ENCODE measurements at regions not wholly inside any gene's neighbourhood (a gene's known extent, or its start where the extent isn't known, plus 50 kb on each side); places are given as distances from the start of the nearest gene placed in this dataset.

DNA sequence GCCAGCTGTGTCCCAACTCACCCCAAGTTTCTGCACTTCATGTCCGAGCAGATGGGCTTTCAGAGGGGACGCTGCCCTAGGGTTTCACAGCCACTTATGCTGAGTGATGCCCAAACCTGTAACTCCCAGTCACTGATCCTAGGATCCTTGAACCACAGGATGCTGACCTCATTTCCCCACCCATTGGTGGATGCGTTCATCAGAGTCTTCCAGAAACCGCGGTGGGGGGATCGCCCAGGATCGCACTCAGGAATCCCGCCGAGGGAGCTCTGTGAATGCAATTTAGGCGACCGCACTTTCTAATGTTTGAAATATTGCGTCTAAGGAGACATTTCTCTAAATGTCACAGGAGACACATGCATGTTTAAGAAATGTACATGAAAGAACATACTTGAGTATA is 212.3 kb upstream of the IRX4 start:
- DNase-seq = no peak
- Histone ChIP-seq H3K4me1 (ENCODE audit: insufficient read depth) (no peaks in the 10 kb centered on the region), H3K36me3 (no peaks in the 10 kb centered on the region), H3K27me3 (no peaks in the 10 kb centered on the region), H3K27ac (no peak overlapping the region), H3K4me3 (no peak overlapping the region), H3K9me3 (no peaks in the 10 kb centered on the region)
- WGBS, 3 donors = 94 to 95% (median 95%) methylated on average over 11 to 12 of the region's 12 CpGs
- no peak for TF ChIP-seq EP300 (IDR thresholded peaks at IDR 0.05)
- intact Hi-C loops (cut with DNase I) = no loop called here

DNA sequence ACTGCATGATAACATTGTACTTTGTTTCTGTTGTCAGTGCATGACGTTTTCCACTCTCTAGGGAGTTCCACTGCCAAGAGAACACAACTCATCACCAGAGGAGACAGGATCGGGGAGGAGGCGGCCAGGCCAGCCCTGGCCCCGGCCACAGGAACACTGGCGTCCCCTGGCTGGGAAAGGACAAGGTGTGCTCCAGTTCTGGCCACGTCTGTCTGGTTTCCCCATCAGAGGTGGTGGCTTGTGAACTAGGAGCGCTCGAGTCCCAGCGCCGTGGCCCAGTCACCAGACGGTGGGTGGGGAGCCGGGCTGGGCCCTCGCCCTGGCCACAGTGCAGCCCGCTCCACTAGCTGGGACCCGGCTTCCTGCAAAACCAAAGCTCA is 211.9 kb upstream of the IRX4 start:
- no peaks in the 10 kb centered on the region for H3K4me1 ChIP-seq (ENCODE audit: insufficient read depth)
- no peak for TF ChIP-seq EP300 (IDR thresholded peaks at IDR 0.05)
- TF ChIP-seq POLR2A (IDR thresholded peaks at IDR 0.05) = no peak
- TF ChIP-seq, protein P1, sequence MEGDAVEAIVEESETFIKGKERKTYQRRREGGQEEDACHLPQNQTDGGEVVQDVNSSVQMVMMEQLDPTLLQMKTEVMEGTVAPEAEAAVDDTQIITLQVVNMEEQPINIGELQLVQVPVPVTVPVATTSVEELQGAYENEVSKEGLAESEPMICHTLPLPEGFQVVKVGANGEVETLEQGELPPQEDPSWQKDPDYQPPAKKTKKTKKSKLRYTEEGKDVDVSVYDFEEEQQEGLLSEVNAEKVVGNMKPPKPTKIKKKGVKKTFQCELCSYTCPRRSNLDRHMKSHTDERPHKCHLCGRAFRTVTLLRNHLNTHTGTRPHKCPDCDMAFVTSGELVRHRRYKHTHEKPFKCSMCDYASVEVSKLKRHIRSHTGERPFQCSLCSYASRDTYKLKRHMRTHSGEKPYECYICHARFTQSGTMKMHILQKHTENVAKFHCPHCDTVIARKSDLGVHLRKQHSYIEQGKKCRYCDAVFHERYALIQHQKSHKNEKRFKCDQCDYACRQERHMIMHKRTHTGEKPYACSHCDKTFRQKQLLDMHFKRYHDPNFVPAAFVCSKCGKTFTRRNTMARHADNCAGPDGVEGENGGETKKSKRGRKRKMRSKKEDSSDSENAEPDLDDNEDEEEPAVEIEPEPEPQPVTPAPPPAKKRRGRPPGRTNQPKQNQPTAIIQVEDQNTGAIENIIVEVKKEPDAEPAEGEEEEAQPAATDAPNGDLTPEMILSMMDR (IDR thresholded peaks at IDR 0.05) = no peak
- H3K9me3 ChIP-seq = no peaks in the 10 kb centered on the region
- H3K4me3 ChIP-seq = no peak overlapping the region
- no peaks in the 10 kb centered on the region for H3K36me3 ChIP-seq
- intact Hi-C loops (cut with DNase I) = no loop called here
- WGBS, 3 donors = 76 to 83% (median 81%) methylated on average over 14 to 15 of the region's 15 CpGs
- no peaks in the 10 kb centered on the region for H3K27me3 ChIP-seq
- peak in 1 of 5 donors; percentile 57 for DNase-seq
- H3K27ac ChIP-seq = no peak overlapping the region

DNA sequence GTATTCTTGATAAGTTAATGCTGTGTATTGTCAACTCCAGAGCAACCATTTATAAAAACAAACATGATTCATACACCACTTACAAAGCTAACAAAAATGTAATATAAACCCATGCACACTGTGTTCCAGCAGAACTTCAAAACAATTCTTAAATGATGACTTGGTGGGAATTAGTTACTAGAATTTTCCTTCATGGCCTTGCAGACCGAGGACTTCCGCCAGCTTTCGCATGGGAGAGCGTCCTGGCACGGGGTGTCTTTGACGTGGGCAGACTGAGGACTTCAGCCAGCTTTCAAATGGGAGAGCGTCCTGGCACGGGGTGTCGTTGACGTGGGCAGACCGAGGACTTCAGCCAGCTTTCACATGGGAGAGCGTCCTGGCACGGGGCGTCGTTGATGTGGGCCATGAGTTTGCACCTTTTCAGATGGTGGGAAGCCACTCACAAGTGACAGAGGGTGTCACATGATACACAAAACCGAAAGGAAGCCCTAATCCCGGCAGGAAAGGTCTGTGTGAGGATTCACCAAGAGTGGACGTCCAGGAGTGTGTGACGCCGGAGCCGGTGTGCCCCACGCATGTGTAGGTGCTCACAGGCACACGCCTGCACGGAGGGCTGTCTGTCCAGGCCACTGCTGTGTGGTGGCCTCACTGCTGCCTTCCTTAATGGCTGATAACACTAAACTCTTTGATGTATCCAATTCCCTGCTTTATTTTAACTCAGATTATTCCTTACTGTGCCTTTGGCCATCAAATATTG is 211.3 kb upstream of the IRX4 start:
- Histone ChIP-seq H3K4me3 (no peak overlapping the region), H3K36me3 (no peaks in the 10 kb centered on the region), H3K27ac (no peak overlapping the region), H3K9me3 (no peaks in the 10 kb centered on the region), H3K4me1 (ENCODE audit: insufficient read depth) (no peaks in the 10 kb centered on the region), H3K27me3 (no peaks in the 10 kb centered on the region)
- intact Hi-C loops (cut with DNase I) = no loop called here
- DNase-seq = peak in 3 of 5 donors; percentile 43 to 82 (median 47)
- TF ChIP-seq EP300 (IDR thresholded peaks at IDR 0.05) = no peak
- TF ChIP-seq POLR2A (IDR thresholded peaks at IDR 0.05) = no peak
- TF ChIP-seq, protein P1 (IDR thresholded peaks at IDR 0.05) = no peak
- 49 to 70% (median 54%) methylated on average over 24 of the region's 24 CpGs for WGBS, 3 donors

DNA sequence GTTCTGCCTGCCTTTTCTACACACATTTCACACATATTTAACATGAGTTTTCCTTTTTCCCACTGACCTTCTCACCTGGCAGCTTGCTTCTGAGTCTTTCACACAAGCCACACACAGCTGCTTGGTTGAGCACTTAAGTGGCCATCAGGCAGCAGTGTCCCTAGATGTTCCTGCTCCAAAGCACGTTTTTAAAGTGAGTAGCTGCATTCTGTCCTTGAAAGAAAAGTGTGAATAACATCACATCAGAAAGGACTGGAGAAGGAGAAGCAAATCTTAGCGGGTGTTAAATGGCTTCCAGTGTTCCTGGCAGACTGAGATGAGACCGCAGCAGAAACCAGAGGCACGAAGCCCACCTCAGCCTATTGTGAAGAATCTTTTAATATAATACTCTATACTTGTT is 209.2 kb upstream of the IRX4 start:
- no peaks in the 10 kb centered on the region for H3K36me3 ChIP-seq
- no peak for DNase-seq
- no peaks in the 10 kb centered on the region for H3K27me3 ChIP-seq
- H3K4me3 ChIP-seq = no peak overlapping the region
- TF ChIP-seq, protein P1 (IDR thresholded peaks at IDR 0.05) = no peak
- TF ChIP-seq POLR2A (IDR thresholded peaks at IDR 0.05) = no peak
- no peak for TF ChIP-seq EP300 (IDR thresholded peaks at IDR 0.05)
- WGBS, 3 donors = 61 to 66% (median 64%) methylated on average over 4 of the region's 4 CpGs
- intact Hi-C loops (cut with DNase I) = no loop called here
- no peak overlapping the region for H3K27ac ChIP-seq
- H3K4me1 ChIP-seq (ENCODE audit: insufficient read depth) = no peaks in the 10 kb centered on the region
- H3K9me3 ChIP-seq = no peaks in the 10 kb centered on the region

DNA sequence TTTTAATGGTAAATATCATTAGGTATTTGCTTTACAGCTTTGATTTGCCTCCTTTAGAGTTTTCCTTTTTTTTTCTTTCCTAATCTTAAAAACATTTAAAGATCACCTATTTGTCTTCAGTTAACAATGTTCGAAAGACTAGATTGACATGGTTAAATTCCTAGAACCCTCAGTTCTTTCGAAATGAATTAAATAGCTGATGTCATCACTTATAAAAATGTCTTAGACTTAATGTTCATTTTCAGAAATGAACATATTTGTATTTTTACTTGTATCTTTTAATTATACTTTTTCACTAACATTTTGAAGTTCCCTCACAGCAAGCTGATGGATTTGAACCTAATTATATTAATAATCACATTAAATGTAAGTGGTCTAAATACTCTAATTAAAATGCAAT is 205.3 kb upstream of the IRX4 start:
- H3K4me3 ChIP-seq = no peak overlapping the region
- no peak for TF ChIP-seq EP300 (IDR thresholded peaks at IDR 0.05)
- TF ChIP-seq, protein P1 (IDR thresholded peaks at IDR 0.05) = no peak
- H3K4me1 ChIP-seq (ENCODE audit: insufficient read depth) = no peaks in the 10 kb centered on the region
- DNase-seq = no peak
- H3K27ac ChIP-seq = no peak overlapping the region
- no peaks in the 10 kb centered on the region for H3K9me3 ChIP-seq
- H3K27me3 ChIP-seq = no peaks in the 10 kb centered on the region
- intact Hi-C loops (cut with DNase I) = no loop called here
- no peaks in the 10 kb centered on the region for H3K36me3 ChIP-seq
- 74 to 92% (median 85%) methylated on average over 2 of the region's 2 CpGs for WGBS, 3 donors

Measured in ovary (tissue), 7 donors.